Osteocyte (in vitro differentiated cells): ENCODE measurements at regions not wholly inside any gene's neighbourhood (a gene's known extent, or its start where the extent isn't known, plus 50 kb on each side); places are given as distances from the start of the nearest gene placed in this dataset.

ENCODE experiments used
- DNase-seq: peaks from one replicate; pipeline ENCODE4 v3.0.0; 2021; ENCODE audit warnings: mixed read lengths; ENCODE audit not compliant: unreplicated experiment; ENCODE audit errors: extremely low spot score
- H3K27ac Mint-ChIP-seq: one replicate; pipeline ENCODE4 v1.8.0; 2021; ENCODE audit warnings: mild to moderate bottlenecking, mixed read lengths; ENCODE audit not compliant: unreplicated experiment
- H3K27me3 Mint-ChIP-seq: one replicate; pipeline ENCODE4 v1.8.0; 2021; ENCODE audit warnings: mixed read lengths; ENCODE audit not compliant: unreplicated experiment
- H3K36me3 Mint-ChIP-seq: one replicate; pipeline ENCODE4 v1.8.0; 2021; ENCODE audit warnings: mixed read lengths; ENCODE audit not compliant: unreplicated experiment
- H3K4me1 Mint-ChIP-seq: one replicate; pipeline ENCODE4 v1.8.0; 2021; ENCODE audit warnings: mixed read lengths; ENCODE audit not compliant: unreplicated experiment
- H3K4me3 Mint-ChIP-seq: one replicate; pipeline ENCODE4 v1.8.0; 2021; ENCODE audit warnings: mild to moderate bottlenecking, moderate library complexity, mixed read lengths; ENCODE audit not compliant: unreplicated experiment
- H3K9me3 Mint-ChIP-seq: one replicate; pipeline ENCODE4 v1.8.0; 2021; ENCODE audit warnings: mixed read lengths; ENCODE audit not compliant: unreplicated experiment
- CTCF ChIP-seq: fragments of 200-600 bp; sonication (generic); IDR thresholded peaks from 2 replicates; pipeline ENCODE4 v1.5.0; 2021; ENCODE audit warnings: antibody characterized with exemption, mild to moderate bottlenecking, moderate library complexity

GRCh38 chr1:5444396-5444795, 547.8 kb downstream of the NPHP4 start:
- no peaks in the 10 kb centered on the region for H3K36me3 Mint-ChIP-seq
- H3K9me3 Mint-ChIP-seq, result peaks cover 22% of the 10 kb centered on the region
- H3K27me3 Mint-ChIP-seq, result no peaks in the 10 kb centered on the region
- DNase-seq, result no peak
- no peak for TF ChIP-seq CTCF
- no peak overlapping the region for H3K4me3 Mint-ChIP-seq
- no peak overlapping the region for H3K27ac Mint-ChIP-seq
- no peaks in the 10 kb centered on the region for H3K4me1 Mint-ChIP-seq

GRCh38 chr1:5436808-5437207, 555.4 kb downstream of the NPHP4 start:
- Mint-ChIP-seq H3K36me3 (no peaks in the 10 kb centered on the region), H3K4me1 (no peaks in the 10 kb centered on the region), H3K9me3 (peaks cover 31% of the 10 kb centered on the region), H3K27ac (no peak overlapping the region), H3K27me3 (no peaks in the 10 kb centered on the region), H3K4me3 (no peak overlapping the region)
- DNase-seq, result no peak
- no peak for TF ChIP-seq CTCF

GRCh38 chr1:5435414-5435813, 556.8 kb downstream of the NPHP4 start:
- Mint-ChIP-seq H3K4me1 (no peaks in the 10 kb centered on the region), H3K27me3 (no peaks in the 10 kb centered on the region), H3K4me3 (no peak overlapping the region), H3K9me3 (peaks cover 35% of the 10 kb centered on the region), H3K36me3 (no peaks in the 10 kb centered on the region), H3K27ac (no peak overlapping the region)
- DNase-seq, result no peak
- no peak for TF ChIP-seq CTCF

- no peak overlapping the region for H3K4me3 Mint-ChIP-seq
- H3K9me3 Mint-ChIP-seq, result peaks cover 29% of the 10 kb centered on the region
- no peaks in the 10 kb centered on the region for H3K4me1 Mint-ChIP-seq
- TF ChIP-seq CTCF, result no peak
- no peaks in the 10 kb centered on the region for H3K27me3 Mint-ChIP-seq
- H3K27ac Mint-ChIP-seq, result no peak overlapping the region
- no peak for DNase-seq
- H3K36me3 Mint-ChIP-seq, result no peaks in the 10 kb centered on the region
These were observed 559.8 kb downstream of the NPHP4 start for GRCh38 chr1:5432436-5432835.

- no peak overlapping the region for H3K4me3 Mint-ChIP-seq
- no peaks in the 10 kb centered on the region for H3K4me1 Mint-ChIP-seq
- H3K27me3 Mint-ChIP-seq, result no peaks in the 10 kb centered on the region
- H3K9me3 Mint-ChIP-seq, result peaks cover 25% of the 10 kb centered on the region
- no peak for DNase-seq
- no peak for TF ChIP-seq CTCF
- no peaks in the 10 kb centered on the region for H3K36me3 Mint-ChIP-seq
- H3K27ac Mint-ChIP-seq, result no peak overlapping the region
These were observed 561.1 kb downstream of the NPHP4 start for GRCh38 chr1:5430911-5431697.
